ENCODE measurements at regions not wholly inside any gene's neighbourhood (a gene's known extent, or its start where the extent isn't known, plus 50 kb on each side); places are given as distances from the start of the nearest gene placed in this dataset.

- DNase-seq (ENCODE audit: low spot score) = no peak
Measured at GRCh38 chr15:36356466-36356865, 223.0 kb upstream of the CDIN1 start.

GRCh38 chr15:36356978-36357601 is 222.3 kb upstream of the CDIN1 start:
- no peak for DNase-seq (ENCODE audit: low spot score)

- DNase-seq (ENCODE audit: low spot score) = no peak
Measured at GRCh38 chr15:36358094-36358493, 221.3 kb upstream of the CDIN1 start.

- DNase-seq (ENCODE audit: low spot score) = no peak
Measured at GRCh38 chr15:36358523-36358922, 220.9 kb upstream of the CDIN1 start.

- DNase-seq (ENCODE audit: low spot score) = no peak
Measured at GRCh38 chr15:36359286-36359685, 220.1 kb upstream of the CDIN1 start.

GRCh38 chr15:36361351-36361870 is 218.0 kb upstream of the CDIN1 start:
- DNase-seq (ENCODE audit: low spot score) = no peak

GRCh38 chr15:36362509-36362915 is 216.9 kb upstream of the CDIN1 start:
- no peak for DNase-seq (ENCODE audit: low spot score)

GRCh38 chr15:36363335-36363734 is 216.1 kb upstream of the CDIN1 start:
- DNase-seq (ENCODE audit: low spot score) = no peak

GRCh38 chr15:36364377-36364776 is 215.0 kb upstream of the CDIN1 start:
- DNase-seq (ENCODE audit: low spot score) = no peak

- no peak for DNase-seq (ENCODE audit: low spot score)
Measured at GRCh38 chr15:36365963-36366362, 213.5 kb upstream of the CDIN1 start.

GRCh38 chr15:36370051-36370730 is 209.2 kb upstream of the CDIN1 start:
- no peak for DNase-seq (ENCODE audit: low spot score)

- DNase-seq (ENCODE audit: low spot score) = no peak
Measured at GRCh38 chr15:36370731-36371112, 208.7 kb upstream of the CDIN1 start.

GRCh38 chr15:36371509-36371908 is 207.9 kb upstream of the CDIN1 start:
- DNase-seq (ENCODE audit: low spot score) = no peak

- DNase-seq (ENCODE audit: low spot score) = no peak
Measured at GRCh38 chr15:36372968-36373367, 206.5 kb upstream of the CDIN1 start.

GRCh38 chr15:36373550-36373949 is 205.9 kb upstream of the CDIN1 start:
- no peak for DNase-seq (ENCODE audit: low spot score)

- DNase-seq (ENCODE audit: low spot score) = no peak
Measured at GRCh38 chr15:36389107-36389506, 190.3 kb upstream of the CDIN1 start.

GRCh38 chr15:36390491-36390890 is 188.9 kb upstream of the CDIN1 start:
- DNase-seq (ENCODE audit: low spot score) = no peak

- no peak for DNase-seq (ENCODE audit: low spot score)
Measured at GRCh38 chr15:36392676-36393266, 186.7 kb upstream of the CDIN1 start.

- no peak for DNase-seq (ENCODE audit: low spot score)
Measured at GRCh38 chr15:36398212-36398611, 181.2 kb upstream of the CDIN1 start.

GRCh38 chr15:36399276-36399675 is 180.2 kb upstream of the CDIN1 start:
- no peak for DNase-seq (ENCODE audit: low spot score)

- no peak for DNase-seq (ENCODE audit: low spot score)
Measured at GRCh38 chr15:36400936-36401585, 178.4 kb upstream of the CDIN1 start.

- no peak for DNase-seq (ENCODE audit: low spot score)
Measured at GRCh38 chr15:36401586-36401966, 177.8 kb upstream of the CDIN1 start.

- DNase-seq (ENCODE audit: low spot score) = no peak
Measured at GRCh38 chr15:36403351-36403750, 176.1 kb upstream of the CDIN1 start.
